Transverse colon (tissue), 3 donors: ENCODE measurements at regions not wholly inside any gene's neighbourhood (a gene's known extent, or its start where the extent isn't known, plus 50 kb on each side); places are given as distances from the start of the nearest gene placed in this dataset.

ENCODE experiments used
- POLR2A ChIP-seq: fragments of 450-650 bp; IDR thresholded peaks from one replicate; pipeline ENCODE4 v1.6.1; 2016; ENCODE audit warnings: antibody characterized with exemption, mild to moderate bottlenecking, moderate library complexity
- POLR2AphosphoS5 ChIP-seq, 3 donors: sonication (generic); formaldehyde crosslinking; IDR thresholded peaks; one replicate each; pipeline ENCODE4 v1.6.1; 2016; ENCODE audit warnings: antibody characterized with exemption in 3 of 3

DNA sequence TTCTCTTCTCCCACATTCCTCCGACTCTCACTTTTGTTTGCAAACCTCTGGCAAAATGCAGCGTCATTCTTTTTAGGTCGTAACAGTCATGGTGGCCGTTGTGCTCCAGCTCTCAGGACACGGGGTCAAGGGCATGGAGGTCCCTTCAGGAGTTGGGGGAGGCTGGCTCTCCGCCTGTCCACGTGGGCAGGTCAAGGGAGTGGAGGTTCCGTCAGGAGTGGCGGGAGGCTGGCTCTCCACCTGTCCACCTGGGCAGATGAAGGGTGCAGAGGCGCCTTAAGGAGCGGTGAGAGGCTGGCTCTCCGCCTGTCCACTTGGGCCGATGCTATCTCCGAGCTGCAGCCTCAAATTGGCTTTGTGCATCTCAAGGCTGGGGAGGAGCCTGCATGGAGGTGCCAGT, 98.0 kb downstream of the ERMARD start:
- TF ChIP-seq POLR2AphosphoS5 (IDR thresholded peaks at IDR 0.05), result no peak
- no peak for TF ChIP-seq POLR2A
